GM19397 (cell line): ENCODE measurements at regions not wholly inside any gene's neighbourhood (a gene's known extent, or its start where the extent isn't known, plus 50 kb on each side); places are given as distances from the start of the nearest gene placed in this dataset.
A peak's percentile ranks its signal among the peaks of the same experiment; 100 is the strongest.
"Not testable (repeated sequence)": the region's sequence is repeated elsewhere in the genome, so short reads cannot be mapped to it uniquely, and the experiment has no call there.

ENCODE experiments used
- ATAC-seq: cut with Tn5 transposase; IDR thresholded peaks from one replicate; pipeline ENCODE4 v1.9.1; 2021; ENCODE audit warnings: mild to moderate bottlenecking, moderate library complexity; ENCODE audit not compliant: unreplicated experiment

DNA sequence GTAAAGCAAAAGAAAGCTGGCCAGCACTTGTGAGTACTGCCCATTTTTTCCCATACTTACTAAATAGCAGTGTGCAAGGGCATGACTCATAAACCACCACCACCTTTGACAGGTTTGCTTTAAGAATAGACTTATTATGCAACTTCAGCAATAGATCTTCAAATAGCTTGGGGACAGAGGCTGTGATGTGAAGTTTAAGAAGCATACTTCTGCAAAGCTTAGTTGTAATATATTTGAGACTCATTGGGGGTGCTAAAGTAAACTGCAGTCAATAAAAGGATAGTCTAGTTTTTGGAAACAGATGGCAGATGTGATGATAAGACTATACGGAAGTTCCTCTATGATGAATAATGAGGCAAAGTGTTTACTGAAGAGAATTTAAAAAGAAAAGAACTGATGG is 210.0 kb downstream of the PLA2G4A start:
- no peak for ATAC-seq

DNA sequence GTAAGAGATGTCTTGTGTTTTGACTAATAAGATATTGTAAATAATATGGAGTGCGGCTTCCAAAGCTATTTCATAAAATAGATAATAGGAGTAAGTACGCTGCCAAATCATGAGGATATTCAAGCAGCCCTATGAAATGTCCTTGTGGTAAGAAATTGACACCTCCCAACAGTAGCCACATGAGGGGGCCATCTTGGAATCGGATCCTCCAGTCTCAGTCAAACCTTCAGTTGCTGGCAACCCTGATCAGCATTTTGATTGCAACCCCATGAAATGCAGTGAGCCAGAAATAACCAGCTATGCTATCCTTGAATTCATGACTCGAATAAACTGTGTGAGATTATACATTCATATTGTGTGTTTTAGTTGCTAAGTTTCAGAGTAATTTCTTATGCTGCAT is 212.4 kb downstream of the PLA2G4A start:
- no peak for ATAC-seq

DNA sequence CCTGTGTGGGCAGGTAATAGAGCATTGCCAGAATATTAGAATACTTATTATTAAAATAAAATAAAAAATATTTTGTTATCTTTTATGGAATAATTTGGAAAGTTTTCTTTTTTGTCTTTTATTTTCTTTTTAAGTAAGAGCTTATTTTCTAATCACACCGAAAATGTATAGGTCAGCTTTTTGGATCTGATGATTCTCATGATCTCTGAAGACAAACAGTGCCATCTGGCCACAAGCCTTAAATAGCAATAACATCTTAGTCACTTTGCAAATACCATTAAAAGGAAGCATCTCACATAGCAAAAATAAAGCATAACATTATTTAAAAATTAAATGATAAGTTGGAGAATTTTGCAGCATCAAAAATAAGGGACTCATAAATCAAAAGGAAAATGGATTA is 213.8 kb downstream of the PLA2G4A start:
- no peak for ATAC-seq

DNA sequence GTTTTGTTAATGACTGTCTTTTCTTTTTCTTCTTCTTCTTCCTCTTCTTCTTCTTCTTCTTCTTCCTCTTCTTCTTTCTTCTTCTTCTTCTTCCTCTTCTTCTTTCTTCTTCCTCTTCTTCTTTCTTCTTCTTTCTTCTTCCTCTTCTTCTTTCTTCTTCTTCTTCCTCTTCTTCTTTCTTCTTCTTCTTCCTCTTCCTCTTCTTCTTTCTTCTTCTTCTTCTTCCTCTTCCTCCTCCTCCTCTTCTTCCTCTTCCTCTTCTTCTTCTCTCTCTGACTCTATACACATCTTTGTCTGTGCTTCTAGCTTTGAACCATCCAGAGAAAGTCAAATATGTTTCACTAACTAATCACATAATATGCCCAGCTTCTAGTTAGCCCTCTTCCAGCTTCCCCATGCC is 214.7 kb downstream of the PLA2G4A start:
- not testable (repeated sequence) for ATAC-seq

DNA sequence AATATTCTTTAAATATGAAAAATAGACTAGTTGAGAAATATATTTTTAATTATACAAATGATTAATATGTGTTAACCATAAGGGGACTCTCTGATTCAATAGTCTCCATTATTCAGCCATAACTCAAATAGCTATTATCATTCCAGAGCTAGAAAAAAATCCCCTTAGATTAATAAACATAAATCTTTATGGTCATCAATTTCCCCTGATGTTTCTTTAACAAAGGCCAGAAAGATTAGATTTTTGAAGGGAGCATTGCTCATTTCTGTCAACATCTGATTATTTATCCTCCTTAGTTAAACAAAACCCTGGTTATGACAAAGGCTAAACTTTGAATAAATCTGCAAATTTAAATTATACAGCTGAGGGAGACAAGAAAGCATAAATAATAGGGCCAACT is 215.7 kb downstream of the PLA2G4A start:
- no peak for ATAC-seq

DNA sequence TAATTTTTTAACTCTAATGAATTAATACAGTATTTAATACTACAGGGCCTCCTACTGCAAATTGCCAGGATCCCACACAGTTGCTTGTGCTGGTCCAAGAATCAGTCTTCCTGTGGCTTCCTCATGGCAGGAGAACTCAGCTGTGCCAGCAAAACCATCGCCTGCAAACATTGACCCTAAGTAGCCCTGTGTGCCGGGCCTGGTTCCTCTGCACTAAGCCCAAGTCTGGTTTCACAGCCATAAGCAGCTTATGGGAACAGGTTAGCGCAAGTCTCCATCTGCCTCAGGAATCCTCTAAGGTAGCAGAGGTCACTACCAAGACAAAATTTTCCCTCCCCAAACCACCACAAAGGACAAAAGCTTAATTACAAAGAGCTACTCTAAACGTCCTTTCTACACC is 216.6 kb downstream of the PLA2G4A start:
- no peak for ATAC-seq

DNA sequence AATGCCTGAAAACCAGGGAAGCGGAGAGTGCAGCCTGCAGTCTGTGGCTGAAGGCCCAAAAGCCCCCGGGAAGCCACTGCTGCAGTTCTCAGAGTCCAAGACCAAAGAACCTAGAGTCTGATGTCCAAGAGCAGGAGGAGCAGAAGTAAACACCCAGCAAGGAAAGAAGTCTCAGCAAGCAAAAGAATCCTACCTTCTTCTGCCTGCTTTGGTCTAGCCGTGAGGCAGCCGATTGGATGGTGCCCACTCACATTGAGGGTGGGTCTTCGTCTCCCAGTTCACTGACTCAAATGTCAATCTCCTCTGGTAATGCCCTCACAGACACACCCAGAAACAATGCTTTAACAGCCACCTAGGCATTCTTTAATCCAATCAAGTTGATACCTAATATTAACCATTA is 217.5 kb downstream of the PLA2G4A start:
- ATAC-seq: no peak

- ATAC-seq: no peak
These were observed 218.5 kb downstream of the PLA2G4A start for GRCh38 chr1:187047298-187047697.

GRCh38 chr1:187051618-187052232 is 223.0 kb downstream of the PLA2G4A start:
- ATAC-seq: peak; percentile 73

DNA sequence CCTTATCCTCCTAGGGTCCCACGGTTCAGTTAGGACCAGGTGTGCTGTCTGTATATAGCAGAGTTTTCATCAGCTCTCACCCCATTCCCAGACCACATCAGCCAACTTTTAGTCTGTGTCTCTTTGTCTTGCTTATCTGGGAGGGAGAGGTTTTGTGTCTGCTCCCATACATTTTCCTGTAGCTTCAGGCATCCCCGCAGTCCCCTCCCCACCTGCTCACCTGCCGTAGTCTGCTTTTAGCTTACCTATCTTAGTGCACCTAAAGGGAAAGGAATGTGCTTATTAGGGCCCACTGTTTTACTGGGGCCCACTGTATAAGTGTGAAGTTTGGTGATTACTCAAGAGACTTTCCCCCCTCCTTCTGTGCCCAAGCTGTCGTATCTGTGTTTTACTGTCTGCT is 225.1 kb downstream of the PLA2G4A start:
- ATAC-seq: no peak

DNA sequence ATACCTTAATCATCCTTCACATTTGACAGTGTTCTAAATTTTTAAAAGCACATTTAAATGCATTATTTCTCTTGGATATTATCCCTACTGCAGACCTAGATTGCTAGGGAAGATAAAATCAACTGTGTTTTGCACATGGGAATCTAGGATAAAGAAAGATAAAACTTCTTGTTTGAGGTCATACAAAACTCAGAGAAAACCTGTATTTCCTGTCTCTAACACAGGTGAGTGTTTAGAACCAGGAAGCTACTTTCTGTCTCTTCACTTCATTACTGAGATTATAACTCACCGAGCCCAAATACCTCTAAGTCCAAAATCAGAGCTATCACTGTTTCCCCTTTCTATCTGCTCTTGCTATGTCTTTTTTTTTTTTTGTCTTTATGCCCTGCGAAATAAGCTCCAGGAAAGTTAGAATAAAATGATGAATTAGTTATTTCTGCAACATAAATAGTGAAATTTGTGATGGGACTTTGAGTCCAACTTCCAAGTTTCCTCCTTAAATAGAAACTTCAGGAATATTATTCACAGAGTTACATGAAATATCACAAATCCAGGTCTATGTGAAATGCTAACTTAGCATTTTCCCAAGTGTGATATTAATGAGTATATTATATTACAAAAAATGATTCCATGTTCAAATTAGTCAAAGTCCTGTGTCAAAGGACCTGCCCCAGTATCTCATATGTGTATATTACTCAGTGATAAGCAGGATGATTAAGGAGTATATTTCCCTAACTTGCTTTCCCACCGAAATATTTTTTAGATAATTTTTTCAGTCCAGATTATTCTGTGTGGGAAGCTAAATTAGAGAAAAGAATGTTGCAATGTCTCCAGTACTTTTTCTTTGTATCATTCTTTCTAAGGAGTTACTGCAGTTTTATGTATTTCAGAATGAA is 226.4 kb downstream of the PLA2G4A start:
- ATAC-seq: no peak

DNA sequence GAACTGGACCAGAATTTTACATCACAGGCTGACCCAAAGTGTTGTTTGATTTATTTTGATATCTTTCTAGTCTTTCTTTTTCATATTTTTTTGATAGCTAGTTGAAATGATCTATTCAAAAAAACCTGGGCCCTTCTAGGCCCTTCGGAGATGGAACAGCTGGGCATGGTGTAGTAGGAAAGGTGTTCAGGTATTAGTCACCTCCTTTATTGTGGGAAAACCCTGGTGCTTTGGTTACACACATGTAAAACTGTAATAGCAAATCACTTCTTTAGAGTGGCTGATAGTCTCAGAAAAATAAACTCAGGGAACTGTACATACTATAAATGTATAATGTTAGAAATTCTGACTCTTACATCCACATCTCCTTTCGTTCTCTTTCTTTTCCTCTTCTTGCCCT is 234.5 kb downstream of the PLA2G4A start:
- no peak for ATAC-seq

DNA sequence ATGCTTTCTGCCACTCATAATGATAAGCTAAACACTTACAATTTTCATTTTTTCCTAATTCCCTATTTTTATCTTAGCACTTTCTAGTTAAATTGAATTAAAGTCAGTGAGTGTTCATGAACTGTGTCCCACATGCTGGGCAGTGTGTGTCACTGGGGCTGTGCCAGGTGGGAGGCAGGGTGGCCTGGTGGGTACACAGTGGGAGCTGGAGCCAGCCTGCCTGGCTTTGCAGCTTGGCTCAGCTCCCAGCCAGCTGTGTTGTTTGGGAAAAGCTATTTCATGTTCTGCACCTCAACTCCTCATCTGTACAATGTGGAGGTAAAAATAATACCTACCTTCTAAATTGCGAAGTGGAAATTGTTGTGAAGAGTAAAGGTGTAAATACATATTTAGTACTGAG is 238.4 kb downstream of the PLA2G4A start:
- ATAC-seq: no peak

GRCh38 chr1:187070076-187070475 is 241.3 kb downstream of the PLA2G4A start:
- ATAC-seq: no peak

DNA sequence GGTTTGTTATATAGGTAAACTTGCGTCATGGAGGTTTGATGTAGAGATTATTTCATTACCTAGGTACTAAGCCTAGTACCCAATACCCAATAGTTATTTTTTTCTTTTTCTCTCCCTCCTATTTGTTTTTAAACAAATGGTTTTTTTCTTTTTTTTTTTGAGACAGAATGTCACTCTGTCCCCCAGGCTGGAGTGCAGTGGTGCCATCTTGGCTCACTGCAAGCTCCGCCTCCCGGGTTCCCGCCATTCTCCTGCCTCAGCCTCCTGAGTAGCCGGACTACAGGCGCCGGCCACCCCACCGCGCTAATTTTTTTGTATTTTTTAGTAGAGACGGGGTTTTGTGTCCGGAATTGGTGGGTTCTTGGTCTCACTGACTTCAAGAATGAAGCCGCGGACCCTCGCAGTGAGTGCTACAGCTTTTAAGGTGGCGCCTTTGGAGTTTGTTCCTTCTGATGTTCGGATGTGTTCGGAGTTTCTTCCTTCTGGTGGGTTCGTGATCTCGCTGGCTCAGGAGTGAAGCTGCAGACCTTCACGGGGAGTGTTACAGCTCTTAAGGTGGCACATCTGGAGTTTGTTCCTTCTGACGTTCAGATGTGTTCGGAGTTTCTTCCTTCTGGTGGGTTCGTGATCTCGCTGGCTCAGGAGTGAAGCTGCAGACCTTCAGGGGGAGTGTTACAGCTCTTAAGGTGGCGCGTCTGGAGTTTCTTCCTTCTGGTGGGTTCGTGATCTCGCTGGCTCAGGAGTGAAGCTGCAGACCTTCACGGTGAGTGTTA is 243.7 kb downstream of the PLA2G4A start:
- not testable (repeated sequence) for ATAC-seq

DNA sequence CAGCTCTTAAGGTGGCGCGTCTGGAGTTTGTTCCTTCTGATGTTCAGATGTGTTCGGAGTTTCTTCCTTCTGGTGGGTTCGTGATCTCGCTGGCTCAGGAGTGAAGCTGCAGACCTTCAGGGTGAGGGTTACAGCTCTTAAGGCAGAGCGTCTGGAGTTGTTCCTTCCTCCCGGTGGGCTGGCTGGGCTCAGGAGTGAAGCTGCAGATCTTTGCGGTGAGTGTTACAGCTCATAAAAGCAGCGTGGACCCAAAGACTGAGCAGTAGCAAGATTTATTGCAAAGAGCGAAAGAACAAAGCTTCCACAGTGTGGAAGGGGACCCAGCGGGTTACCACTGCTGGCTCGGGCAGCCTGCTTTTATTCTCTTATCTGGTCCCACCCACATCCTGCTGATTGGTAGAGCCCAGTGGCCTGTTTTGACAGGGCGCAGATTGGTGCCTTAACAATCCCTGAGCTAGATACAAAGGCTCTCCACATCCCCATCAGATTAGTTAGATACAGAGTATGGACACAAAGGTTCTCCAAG is 244.3 kb downstream of the PLA2G4A start:
- ATAC-seq: not testable (repeated sequence)

- ATAC-seq: not testable (repeated sequence)
These were observed 245.0 kb downstream of the PLA2G4A start for GRCh38 chr1:187073634-187074245.

- no peak for ATAC-seq
These were observed 245.8 kb downstream of the PLA2G4A start for GRCh38 chr1:187074445-187075048.

DNA sequence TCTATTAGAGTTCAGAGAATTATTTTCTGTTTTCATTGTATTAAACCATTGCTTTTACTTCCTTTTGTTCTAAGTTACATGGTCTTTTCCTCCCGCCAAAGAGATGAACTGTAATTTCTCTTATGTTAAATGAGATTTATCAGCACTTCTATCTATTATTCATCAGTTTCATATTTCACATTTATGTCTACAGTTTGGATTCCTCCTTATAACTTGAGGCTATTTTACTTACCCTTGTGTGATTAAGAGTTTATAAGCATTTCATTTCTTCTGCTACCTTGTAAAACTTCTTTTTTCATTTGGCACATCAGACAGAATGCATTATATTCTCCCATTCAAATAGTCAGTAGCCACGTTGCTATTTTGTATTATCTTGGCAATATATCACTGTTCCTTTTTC is 248.2 kb downstream of the PLA2G4A start:
- no peak for ATAC-seq

DNA sequence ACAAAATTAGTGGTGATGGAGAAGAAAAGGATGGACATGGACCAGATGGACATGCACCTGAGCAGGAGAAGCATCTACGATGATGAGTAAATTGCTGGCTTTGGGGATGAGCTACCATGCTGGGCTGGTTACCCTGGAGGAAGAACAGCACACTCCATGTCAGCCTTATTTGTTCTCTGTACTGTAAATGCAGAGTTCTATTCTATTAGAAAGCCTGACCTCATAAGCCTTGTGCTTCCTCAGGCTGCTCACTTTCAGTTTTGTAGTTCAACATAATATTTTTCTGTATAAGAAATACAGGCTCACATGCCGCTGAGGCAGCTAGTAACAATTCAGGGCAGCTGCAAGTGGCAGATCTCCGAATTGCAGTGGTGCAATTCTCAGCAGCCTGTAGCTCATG is 249.6 kb downstream of the PLA2G4A start:
- ATAC-seq: no peak

- ATAC-seq: no peak
These were observed 250.2 kb downstream of the PLA2G4A start for GRCh38 chr1:187078916-187079315.
